NCI-H128 (cell line): ENCODE measurements at regions not wholly inside any gene's neighbourhood (a gene's known extent, or its start where the extent isn't known, plus 50 kb on each side); places are given as distances from the start of the nearest gene placed in this dataset.

Experiments
- DNase-seq: peaks from one replicate; lab custom pipeline; 2025; ENCODE audit not compliant: unreplicated experiment; lab: John Stamatoyannopoulos, UW

GRCh38 chr11:112770487-112770886 is 190.7 kb upstream of the NCAM1 start:
- no peak for DNase-seq

- no peak for DNase-seq
Measured at GRCh38 chr11:112771851-112772250, 189.4 kb upstream of the NCAM1 start.

GRCh38 chr11:112773264-112773663 is 188.0 kb upstream of the NCAM1 start:
- no peak for DNase-seq

GRCh38 chr11:112776834-112777233 is 184.4 kb upstream of the NCAM1 start:
- no peak for DNase-seq

- no peak for DNase-seq
Measured at GRCh38 chr11:112777283-112777751, 183.9 kb upstream of the NCAM1 start.

GRCh38 chr11:112778091-112778876 is 182.9 kb upstream of the NCAM1 start:
- DNase-seq = no peak

- no peak for DNase-seq
Measured at GRCh38 chr11:112778877-112779266, 182.3 kb upstream of the NCAM1 start.

- no peak for DNase-seq
Measured at GRCh38 chr11:112780351-112781087, 180.7 kb upstream of the NCAM1 start.

GRCh38 chr11:112783945-112784322 is 177.3 kb upstream of the NCAM1 start:
- DNase-seq = no peak

GRCh38 chr11:112784323-112785073 is 176.7 kb upstream of the NCAM1 start:
- DNase-seq = no peak

GRCh38 chr11:112785149-112785548 is 176.1 kb upstream of the NCAM1 start:
- DNase-seq = no peak

- DNase-seq = no peak
Measured at GRCh38 chr11:112785719-112786118, 175.5 kb upstream of the NCAM1 start.

- DNase-seq = no peak
Measured at GRCh38 chr11:112786196-112786595, 175.0 kb upstream of the NCAM1 start.

- no peak for DNase-seq
Measured at GRCh38 chr11:112786886-112787530, 174.2 kb upstream of the NCAM1 start.

- no peak for DNase-seq
Measured at GRCh38 chr11:112789481-112789880, 171.7 kb upstream of the NCAM1 start.

GRCh38 chr11:112790286-112790685 is 170.9 kb upstream of the NCAM1 start:
- no peak for DNase-seq

GRCh38 chr11:112792070-112792469 is 169.2 kb upstream of the NCAM1 start:
- DNase-seq = no peak

- no peak for DNase-seq
Measured at GRCh38 chr11:112793416-112793815, 167.8 kb upstream of the NCAM1 start.

- DNase-seq = no peak
Measured at GRCh38 chr11:112794331-112794846, 166.8 kb upstream of the NCAM1 start.

- DNase-seq = no peak
Measured at GRCh38 chr11:112795142-112795815, 165.9 kb upstream of the NCAM1 start.
